Osteoblast (primary cell): ENCODE measurements at regions not wholly inside any gene's neighbourhood (a gene's known extent, or its start where the extent isn't known, plus 50 kb on each side); places are given as distances from the start of the nearest gene placed in this dataset.

Source experiments
- DNase-seq: peaks from one replicate; pipeline ENCODE4 v3.0.0; 2011; ENCODE audit warnings: low spot score, mixed read lengths; ENCODE audit not compliant: insufficient read length; ENCODE audit errors: missing footprints
- H2AFZ ChIP-seq: 2 replicates; pipeline ENCODE4 v1.6.0; 2011; ENCODE audit warnings: mild to moderate bottlenecking, low read length
- H3K27ac ChIP-seq: 2 replicates; pipeline ENCODE4 v1.5.1; 2011; ENCODE audit warnings: mild to moderate bottlenecking, low read depth, low read length, moderate library complexity
- H3K27me3 ChIP-seq: 2 replicates; pipeline ENCODE4 v1.6.0; 2012; ENCODE audit warnings: mild to moderate bottlenecking, control low read depth, inconsistent platforms, low read length, moderate library complexity; ENCODE audit not compliant: insufficient read depth
- H3K36me3 ChIP-seq: 2 replicates; pipeline ENCODE4 v1.5.1; 2011; ENCODE audit warnings: mild to moderate bottlenecking, low read length, control low read depth, moderate library complexity; ENCODE audit not compliant: insufficient read depth
- H3K4me1 ChIP-seq: 2 replicates; pipeline ENCODE4 v1.5.1; 2011; ENCODE audit warnings: mild to moderate bottlenecking, low read length, control low read depth, moderate library complexity; ENCODE audit not compliant: insufficient read depth
- H3K4me2 ChIP-seq: 2 replicates; pipeline ENCODE4 v1.6.0; 2011; ENCODE audit warnings: mild to moderate bottlenecking, low read length; ENCODE audit not compliant: insufficient read depth
- H3K4me3 ChIP-seq: fragments of 200-600 bp; sonication (generic); 3 replicates; pipeline ENCODE4 v1.5.1; 2012; ENCODE audit warnings: mild to moderate bottlenecking, low read length, inconsistent platforms; ENCODE audit not compliant: insufficient read depth
- H3K79me2 ChIP-seq: 2 replicates; pipeline ENCODE4 v1.6.0; 2012; ENCODE audit warnings: mild to moderate bottlenecking, low read length, control low read depth, inconsistent platforms; ENCODE audit not compliant: insufficient read depth
- H3K9me3 ChIP-seq: 2 replicates; pipeline ENCODE4 v1.5.1; 2011; ENCODE audit warnings: low read depth, low read length, control low read depth
- H4K20me1 ChIP-seq: 2 replicates; pipeline ENCODE4 v1.6.0; 2012; ENCODE audit warnings: mild to moderate bottlenecking, low read length, control low read depth; ENCODE audit not compliant: insufficient read depth
- CTCF ChIP-seq: IDR thresholded peaks from 2 replicates; pipeline ENCODE4 v1.5.1; 2011; ENCODE audit warnings: mild to moderate bottlenecking, low read depth, low read length, moderate library complexity; ENCODE audit errors: extremely low read depth

GRCh38 chr6:81476881-81477280 lies 275.6 kb downstream of the TENT5A start:
- peaks cover 9% of the 10 kb centered on the region for H3K4me1 ChIP-seq
- H3K9me3 ChIP-seq = no peaks in the 10 kb centered on the region
- H3K4me3 ChIP-seq = no peak overlapping the region
- no peaks in the 10 kb centered on the region for H3K36me3 ChIP-seq
- H3K79me2 ChIP-seq = no peaks in the 10 kb centered on the region
- TF ChIP-seq CTCF = no peak
- no peak overlapping the region for H2AFZ ChIP-seq
- DNase-seq = no peak
- no peaks in the 10 kb centered on the region for H3K27me3 ChIP-seq
- peak overlapping the region; percentile 35 for H3K27ac ChIP-seq
- no peaks in the 10 kb centered on the region for H4K20me1 ChIP-seq
- H3K4me2 ChIP-seq = no peak overlapping the region

GRCh38 chr6:81475646-81476045 lies 276.8 kb downstream of the TENT5A start:
- no peak overlapping the region for H2AFZ ChIP-seq
- H3K27me3 ChIP-seq = no peaks in the 10 kb centered on the region
- TF ChIP-seq CTCF = no peak
- H3K4me3 ChIP-seq = no peak overlapping the region
- H3K36me3 ChIP-seq = no peaks in the 10 kb centered on the region
- H3K4me2 ChIP-seq = no peak overlapping the region
- H3K79me2 ChIP-seq = no peaks in the 10 kb centered on the region
- peaks cover 9% of the 10 kb centered on the region for H3K4me1 ChIP-seq
- no peaks in the 10 kb centered on the region for H4K20me1 ChIP-seq
- H3K9me3 ChIP-seq = no peaks in the 10 kb centered on the region
- H3K27ac ChIP-seq = no peak overlapping the region
- DNase-seq = no peak

- Histone ChIP-seq H2AFZ (no peak overlapping the region), H3K27ac (no peak overlapping the region), H3K4me2 (no peak overlapping the region), H4K20me1 (no peaks in the 10 kb centered on the region), H3K27me3 (no peaks in the 10 kb centered on the region), H3K79me2 (no peaks in the 10 kb centered on the region), H3K4me3 (no peak overlapping the region), H3K4me1 (no peaks in the 10 kb centered on the region), H3K9me3 (no peaks in the 10 kb centered on the region), H3K36me3 (no peaks in the 10 kb centered on the region)
- no peak for DNase-seq
- TF ChIP-seq CTCF = peak; percentile 68
Measured at GRCh38 chr6:81465859-81466258, 286.6 kb downstream of the TENT5A start.

GRCh38 chr6:81456416-81456815 lies 296.1 kb downstream of the TENT5A start:
- Histone ChIP-seq H3K36me3 (no peaks in the 10 kb centered on the region), H3K4me1 (peaks cover 7% of the 10 kb centered on the region), H3K27ac (no peak overlapping the region), H3K4me3 (no peak overlapping the region), H4K20me1 (no peaks in the 10 kb centered on the region), H3K27me3 (no peaks in the 10 kb centered on the region), H3K9me3 (no peaks in the 10 kb centered on the region), H3K4me2 (no peak overlapping the region), H3K79me2 (no peaks in the 10 kb centered on the region), H2AFZ (no peak overlapping the region)
- no peak for TF ChIP-seq CTCF
- no peak for DNase-seq
